ENCODE measurements at regions not wholly inside any gene's neighbourhood (a gene's known extent, or its start where the extent isn't known, plus 50 kb on each side); places are given as distances from the start of the nearest gene placed in this dataset.
"Not testable (repeated sequence)": the region's sequence is repeated elsewhere in the genome, so short reads cannot be mapped to it uniquely, and the experiment has no call there.

DNA sequence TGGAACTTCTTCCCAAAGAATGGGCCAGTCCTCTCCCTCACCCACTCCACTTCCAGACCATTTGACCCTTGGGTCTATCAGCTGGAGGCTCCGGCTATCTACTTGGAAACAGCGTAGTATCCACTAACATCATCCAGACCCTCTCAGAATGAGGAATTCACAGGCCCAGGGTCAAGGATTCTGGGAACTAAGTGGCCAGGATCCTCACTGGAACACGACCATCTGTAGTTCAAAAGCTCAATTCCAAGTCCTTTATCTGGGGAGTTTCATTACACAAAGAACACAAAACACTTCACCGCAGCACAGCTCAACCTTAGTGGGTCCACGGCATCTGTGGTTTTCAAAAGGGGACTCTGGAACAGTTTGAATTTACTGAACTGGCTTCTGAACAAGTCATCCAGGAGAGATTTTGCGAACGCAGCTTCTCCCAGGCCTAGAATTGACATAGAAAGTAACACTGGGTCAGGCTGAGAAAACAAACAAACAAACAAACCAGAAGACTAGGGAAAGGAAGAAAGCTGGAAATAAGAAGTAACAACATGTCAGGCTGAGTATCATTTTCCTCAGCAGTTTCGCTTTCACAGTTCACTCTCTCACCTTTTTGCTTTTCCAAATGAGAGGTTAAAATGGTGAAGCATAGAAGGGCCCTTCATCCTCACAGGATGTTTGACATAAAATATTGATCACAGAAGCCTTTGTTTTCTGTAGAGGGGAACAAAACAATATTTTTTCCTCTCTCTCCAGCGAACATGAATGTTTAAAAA is 57.6 kb upstream of the USP6NL start:
- DNase-seq (ENCODE audit: low read depth in 1 of 2, low spot score in 1 of 2): no peak

DNA sequence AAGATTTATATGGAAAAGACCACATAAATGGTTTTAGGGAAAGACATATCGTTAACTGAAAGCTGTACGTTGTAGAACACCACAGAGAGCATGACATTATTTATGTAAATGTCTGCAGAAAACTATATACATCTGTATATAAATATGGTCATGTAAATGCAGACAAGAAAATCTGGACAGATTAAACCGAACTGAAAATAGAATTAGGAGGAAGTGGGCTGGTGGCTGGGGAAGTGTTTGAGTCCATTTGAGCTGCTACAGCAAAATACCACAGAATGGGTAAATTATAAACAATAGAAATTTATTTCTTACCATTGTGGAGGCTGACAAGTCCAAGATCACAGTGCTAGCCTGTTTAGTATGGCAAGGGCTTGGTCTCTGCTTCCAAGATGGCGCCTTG is 56.3 kb upstream of the USP6NL start:
- no peak for DNase-seq (ENCODE audit: low read depth in 1 of 2, low spot score in 1 of 2)

DNA sequence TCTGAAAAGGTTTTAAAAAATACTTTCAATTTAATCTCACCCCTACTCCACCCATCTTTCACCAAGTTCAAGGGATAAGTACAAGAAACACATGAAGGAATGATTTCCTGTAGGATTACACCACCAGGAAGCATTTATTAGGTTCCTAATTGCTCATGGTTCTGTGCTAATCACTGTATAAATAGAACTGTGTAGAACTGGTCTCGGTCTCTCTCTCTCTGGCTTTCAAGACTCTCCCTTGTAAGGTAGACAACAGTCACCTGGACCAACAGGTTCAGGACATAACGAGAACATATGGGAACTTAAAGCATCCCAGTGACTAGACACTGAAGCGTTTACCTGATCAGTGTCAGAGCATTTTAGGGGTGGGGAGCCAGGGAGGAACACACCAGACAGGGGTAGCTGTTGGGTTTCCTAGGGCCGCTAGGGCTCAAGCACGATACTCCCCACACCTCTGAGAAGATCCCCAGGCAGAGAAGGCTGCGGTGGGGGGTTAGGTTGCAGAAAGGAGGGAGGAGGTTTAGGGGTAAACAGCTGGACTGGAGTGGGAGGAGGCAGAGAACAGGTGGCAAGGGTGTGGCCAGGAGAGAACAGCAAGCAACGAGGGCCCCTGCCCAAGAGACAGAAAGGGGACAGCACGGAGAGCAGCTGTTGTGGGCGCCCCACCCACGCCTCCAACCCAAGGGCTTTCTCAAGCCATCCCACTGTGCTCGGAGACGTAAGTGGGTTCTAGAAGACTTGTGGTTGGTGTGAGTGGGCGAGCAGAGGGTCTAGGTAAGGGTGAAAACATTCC is 52.5 kb upstream of the USP6NL start:
- no peak for DNase-seq (ENCODE audit: low read depth in 1 of 2, low spot score in 1 of 2)

DNA sequence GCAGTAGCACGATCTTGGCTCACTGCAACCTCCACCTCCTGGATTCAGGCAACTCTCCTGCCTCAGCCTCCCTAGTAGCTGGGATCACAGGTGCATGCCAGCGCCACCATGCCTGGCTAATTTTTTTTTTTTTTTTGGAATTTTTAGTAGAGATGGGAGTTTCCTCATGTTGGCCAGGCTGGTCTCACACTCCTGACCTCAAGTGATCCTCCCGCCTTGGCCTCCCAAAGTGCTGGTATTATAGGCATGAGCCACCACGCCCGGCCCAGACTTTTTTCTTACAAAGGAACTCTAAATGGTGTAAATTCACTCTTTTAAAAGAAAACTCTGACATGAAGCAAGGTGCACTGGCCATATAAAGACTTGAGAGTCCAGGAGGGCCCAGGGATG is 51.7 kb upstream of the USP6NL start:
- not testable (repeated sequence) for DNase-seq (ENCODE audit: low read depth in 1 of 2, low spot score in 1 of 2)

DNA sequence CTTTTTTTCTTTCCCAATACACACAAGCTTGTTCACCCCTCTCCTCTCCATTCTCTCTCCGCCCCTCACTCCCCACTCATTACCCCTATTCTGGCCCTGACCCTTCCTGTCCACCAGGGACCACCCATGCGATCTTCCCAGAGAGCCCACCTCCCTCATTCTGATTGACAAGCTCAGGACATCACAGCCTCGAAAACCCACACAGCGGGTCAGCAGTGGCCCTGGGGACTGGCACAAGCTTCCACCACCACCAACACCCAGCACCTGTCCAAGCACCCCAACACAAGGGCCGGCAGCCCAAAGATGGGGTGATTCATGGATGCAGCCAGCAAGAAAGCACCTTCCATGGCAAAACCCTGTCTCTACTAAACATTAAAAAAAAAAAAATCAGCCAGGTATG is 50.0 kb upstream of the USP6NL start:
- DNase-seq (ENCODE audit: low read depth in 1 of 2, low spot score in 1 of 2): no peak

Measured in activated T-helper 1 cell treated with anti-CD3 and anti-CD28 coated beads, Interleukin-2, amount 50 U/mL, for 16 hours (primary cell).